HCT116 (cell line): ENCODE measurements at regions not wholly inside any gene's neighbourhood (a gene's known extent, or its start where the extent isn't known, plus 50 kb on each side); places are given as distances from the start of the nearest gene placed in this dataset.

Experiments used
- ATAC-seq: fragments of 200-7000 bp; cut with Tn5 transposase; 2 replicates; pipeline ENCODE4 v1.9.1; 2020; ENCODE audit warnings: mild to moderate bottlenecking, moderate library complexity
- BruUV-seq: library from RNA; stranded (reverse); fragments of 400-500 nt; replicated peaks from 2 replicates; lab custom pipeline; 2021; lab: Mats Ljungman, UMichigan
- CTCF ChIA-PET: fragments of 300-600 bp; sonication (Branson Sonifier 250); formaldehyde crosslinking; loops from one replicate; lab custom pipeline; 2021; ENCODE audit warnings: antibody characterized with exemption; lab: Charles Lee
- POLR2A ChIA-PET: fragments of 300-600, 350-600 bp; sonication (Branson Sonifier 250); formaldehyde crosslinking; loops from one replicate; lab custom pipeline; 2021; ENCODE audit warnings: antibody characterized with exemption; lab: Charles Lee
- RAD21 ChIA-PET, 2 experiments: fragments of 300-600 bp; sonication (Branson Sonifier 250); formaldehyde crosslinking; loops; one replicate each; lab custom pipeline; 2023; ENCODE audit warnings: low total read pairs in 2 of 2; ENCODE audit not compliant: uncharacterized antibody in 2 of 2, unreplicated experiment in 2 of 2, low non-redundant PET in 1 of 2; lab: Charles Lee
- DNase-seq: peaks from one replicate; pipeline ENCODE4 v3.0.0-alpha.2; 2010; ENCODE audit warnings: low read depth, low spot score
- H2AFZ ChIP-seq: fragments of 200-600 bp; shearing (Covaris generic), sonication (generic); 2 replicates; pipeline ENCODE4 v1.6.1; 2017; ENCODE audit warnings: low read depth, mixed run types, mixed read lengths, antibody characterized with exemption, low read length; ENCODE audit not compliant: poor library complexity, severe bottlenecking
- H3K27ac ChIP-seq: 2 replicates; pipeline ENCODE4 v1.5.1; 2012; ENCODE audit warnings: low read depth, low read length
- H3K27me3 ChIP-seq: fragments of 200-600 bp; sonication (generic); 2 replicates; pipeline ENCODE4 v1.6.1; 2016; ENCODE audit warnings: mixed run types, low read length, mixed read lengths; ENCODE audit not compliant: insufficient read depth
- H3K36me3 ChIP-seq, 2 experiments: fragments of 200-500 bp in 1 of 2; fragments of 200-600 bp in 1 of 2; sonication (Bioruptor generic) in 1 of 2; sonication (generic) in 1 of 2; 2 replicates each; pipeline versions ENCODE4 v1.5.1 to v1.6.1; 2014 to 2016; ENCODE audit warnings: low read length in 2 of 2, inconsistent platforms in 1 of 2, mixed read lengths in 1 of 2, mixed run types in 1 of 2; ENCODE audit not compliant: insufficient read depth in 2 of 2, control insufficient read depth in 1 of 2
- H3K4me1 ChIP-seq, 2 experiments: fragments of 200-600 bp in 1 of 2; sonication (generic) in 1 of 2; 2 replicates each; pipeline versions ENCODE4 v1.5.1 to v1.6.1; 2012 to 2017; ENCODE audit warnings: low read length in 2 of 2, inconsistent platforms in 1 of 2, mild to moderate bottlenecking in 1 of 2, mixed read lengths in 1 of 2, mixed run types in 1 of 2, moderate library complexity in 1 of 2; ENCODE audit not compliant: insufficient read depth in 2 of 2, control insufficient read depth in 1 of 2
- H3K4me2 ChIP-seq: fragments of 200-600 bp; sonication (generic); 2 replicates; pipeline ENCODE4 v1.6.1; 2017; ENCODE audit warnings: mixed run types, low read length, mixed read lengths
- H3K4me3 ChIP-seq, 2 experiments: fragments of 200-600 bp in 1 of 2; sonication (generic) in 1 of 2; replicated peaks in 1 of 2; 2 replicates each; pipeline ENCODE4 v1.5.1; 2011 to 2016; ENCODE audit warnings: low read length in 2 of 2, control low read depth in 1 of 2, low read depth in 1 of 2, mild to moderate bottlenecking in 1 of 2, mixed read lengths in 1 of 2, mixed run types in 1 of 2
- H3K79me2 ChIP-seq: fragments of 200-600 bp; sonication (generic); 2 replicates; pipeline ENCODE4 v1.6.1; 2017; ENCODE audit warnings: mild to moderate bottlenecking, mixed run types, low read length, moderate library complexity, mixed read lengths; ENCODE audit not compliant: insufficient read depth
- H3K9ac ChIP-seq: fragments of 200-600 bp; sonication (generic); 2 replicates; pipeline ENCODE4 v1.6.1; 2016; ENCODE audit warnings: low read length, mixed read lengths
- H3K9me2 ChIP-seq: fragments of 200-600 bp; sonication (generic), shearing (Covaris generic); 2 replicates; pipeline ENCODE4 v1.6.1; 2017; ENCODE audit warnings: mixed run types, mild to moderate bottlenecking, moderate library complexity; ENCODE audit not compliant: insufficient read depth
- H3K9me3 ChIP-seq, 2 experiments: fragments of 200-500 bp in 1 of 2; fragments of 200-600 bp in 1 of 2; sonication (Bioruptor generic) in 1 of 2; sonication (generic) in 1 of 2; 2 replicates each; pipeline ENCODE4 v1.6.1; 2014 to 2017; ENCODE audit warnings: low read length in 2 of 2, mixed read lengths in 2 of 2, inconsistent platforms in 1 of 2, low read depth in 1 of 2, mild to moderate bottlenecking in 1 of 2, mixed run types in 1 of 2, moderate library complexity in 1 of 2; ENCODE audit not compliant: control insufficient read depth in 1 of 2, insufficient read depth in 1 of 2
- H4K20me1 ChIP-seq: fragments of 200-600 bp; sonication (generic), shearing (Covaris generic); 2 replicates; pipeline ENCODE4 v1.6.1; 2017; ENCODE audit warnings: mixed run types, mild to moderate bottlenecking, moderate library complexity; ENCODE audit not compliant: insufficient read depth
- CEBPB ChIP-seq: IDR thresholded peaks from 2 replicates; pipeline ENCODE4 v1.6.1; 2012; ENCODE audit warnings: low read depth
- CTCF ChIP-seq, 3 experiments: fragments of 200-600 bp in 1 of 3; sonication (generic) in 1 of 3; IDR thresholded peaks in 2 of 3; conservative IDR thresholded peaks in 1 of 3; 2 replicates each; pipeline ENCODE4 v1.5.1; 2012 to 2017; ENCODE audit warnings: low read depth in 2 of 3, low read length in 2 of 3, antibody characterized with exemption in 1 of 3, borderline replicate concordance in 1 of 3, control low read depth in 1 of 3, mild to moderate bottlenecking in 1 of 3, mixed read lengths in 1 of 3, mixed run types in 1 of 3, moderate library complexity in 1 of 3; ENCODE audit not compliant: insufficient read depth in 1 of 3
- EGR1 ChIP-seq: IDR thresholded peaks from 2 replicates; pipeline ENCODE4 v1.6.1; 2012; ENCODE audit warnings: low read depth
- ELF1 ChIP-seq: IDR thresholded peaks from 2 replicates; pipeline ENCODE4 v1.6.1; 2012; ENCODE audit warnings: low read depth, borderline replicate concordance
- EZH2phosphoT487 ChIP-seq: fragments of 200-600 bp; IDR thresholded peaks from 2 replicates; pipeline ENCODE4 v1.6.1; 2018; ENCODE audit warnings: antibody characterized with exemption, borderline replicate concordance
- FOSL1 ChIP-seq: IDR thresholded peaks from 2 replicates; pipeline ENCODE4 v1.6.1; 2012; ENCODE audit warnings: low read depth
- REST ChIP-seq: IDR thresholded peaks from 2 replicates; pipeline ENCODE4 v1.6.1; 2012; ENCODE audit warnings: low read depth
- SIN3A ChIP-seq: IDR thresholded peaks from 2 replicates; pipeline ENCODE4 v1.6.1; 2012; ENCODE audit warnings: low read depth
- TCF7L2 ChIP-seq: IDR thresholded peaks from 2 replicates; pipeline ENCODE4 v1.7.0; 2011; ENCODE audit warnings: borderline replicate concordance, inconsistent platforms; ENCODE audit not compliant: insufficient read depth, insufficient read length; ENCODE audit errors: extremely low read depth
- ZBTB33 ChIP-seq: IDR thresholded peaks from 2 replicates; pipeline ENCODE4 v1.6.1; 2011; ENCODE audit warnings: mild to moderate bottlenecking, low read length, moderate library complexity; ENCODE audit not compliant: insufficient replicate concordance; ENCODE audit errors: extremely low read depth
- ZFX ChIP-seq: fragments of 450-650 bp; IDR thresholded peaks from 2 replicates; pipeline ENCODE4 v1.6.1; 2017
- ZNF274 ChIP-seq: fragments of 200-500 bp; sonication (Bioruptor generic); IDR thresholded peaks from 2 replicates; pipeline ENCODE4 v1.6.1; 2014; ENCODE audit warnings: mild to moderate bottlenecking, low read depth, low read length, inconsistent platforms
- intact Hi-C: fragments of 100-400 bp; cut with micrococcal nuclease; formaldehyde crosslinking; loops from 2 replicates; pipeline ENCODE4 v1.10.0; 2022

GRCh38 chr5:58245476-58245840, 214.4 kb downstream of the PLK2 start:
- Histone ChIP-seq H3K9ac (no peak overlapping the region), H3K4me2 (no peak overlapping the region), H3K4me1 (peaks cover 0 to 7% of the 10 kb centered on the region in 2 experiments; a peak in 2 of 4 replicates), H3K27me3 (no peaks in the 10 kb centered on the region), H3K36me3 (no peaks in the 10 kb centered on the region), H3K4me3 (no peak overlapping the region), H4K20me1 (no peaks in the 10 kb centered on the region), H3K27ac (no peak overlapping the region), H3K79me2 (no peaks in the 10 kb centered on the region), H2AFZ (no peak overlapping the region), H3K9me3 (no peaks in the 10 kb centered on the region)
- BruUV-seq = no TSS peak
- no peak for DNase-seq
- ATAC-seq = no peak
- intact Hi-C loops = no loop called here
- CTCF ChIA-PET = no interaction called here
- POLR2A ChIA-PET = no interaction called here
- RAD21 ChIA-PET = no interaction called here
- no peak for TF ChIP-seq TCF7L2
- TF ChIP-seq, all 23 proteins: peak for 0
- no peaks in the 10 kb centered on the region for H3K9me2 ChIP-seq

GRCh38 chr5:58244819-58245475, 214.9 kb downstream of the PLK2 start:
- no peak for DNase-seq
- Histone ChIP-seq H3K36me3 (no peaks in the 10 kb centered on the region), H3K4me2 (no peak overlapping the region), H4K20me1 (no peaks in the 10 kb centered on the region), H3K4me1 (peaks cover 0 to 12% of the 10 kb centered on the region in 2 experiments; a peak in 2 of 4 replicates), H3K27ac (no peak overlapping the region), H3K9me2 (no peaks in the 10 kb centered on the region), H3K9me3 (no peaks in the 10 kb centered on the region), H2AFZ (no peak overlapping the region), H3K27me3 (no peaks in the 10 kb centered on the region), H3K4me3 (no peak overlapping the region), H3K9ac (no peak overlapping the region), H3K79me2 (no peaks in the 10 kb centered on the region)
- ATAC-seq = no peak
- ChIA-PET POLR2A (no interaction called here), RAD21 (no interaction called here), CTCF (no interaction called here)
- intact Hi-C loops = no loop called here
- BruUV-seq = no TSS peak
- no peak for TF ChIP-seq ELF1
- TF ChIP-seq ZFX = no peak
- no peak for TF ChIP-seq ZNF274
- no peak for TF ChIP-seq EZH2phosphoT487
- TF ChIP-seq REST = no peak
- no peak for TF ChIP-seq FOSL1
- no peak for TF ChIP-seq EGR1
- no peak for TF ChIP-seq CEBPB
- TF ChIP-seq ZBTB33 = no peak
- TF ChIP-seq CTCF (IDR thresholded peaks at IDR 0.05 in 2 of 3, conservative IDR thresholded peaks at IDR 0.05 in 1 of 3; ENCODE audit: borderline replicate concordance in 1 of 3, insufficient read depth in 1 of 3, low read depth in 2 of 3, low read length in 2 of 3) = no peak
- TF ChIP-seq SIN3A = no peak
